ENCODE measurements at regions not wholly inside any gene's neighbourhood (a gene's known extent, or its start where the extent isn't known, plus 50 kb on each side); places are given as distances from the start of the nearest gene placed in this dataset.

DNA sequence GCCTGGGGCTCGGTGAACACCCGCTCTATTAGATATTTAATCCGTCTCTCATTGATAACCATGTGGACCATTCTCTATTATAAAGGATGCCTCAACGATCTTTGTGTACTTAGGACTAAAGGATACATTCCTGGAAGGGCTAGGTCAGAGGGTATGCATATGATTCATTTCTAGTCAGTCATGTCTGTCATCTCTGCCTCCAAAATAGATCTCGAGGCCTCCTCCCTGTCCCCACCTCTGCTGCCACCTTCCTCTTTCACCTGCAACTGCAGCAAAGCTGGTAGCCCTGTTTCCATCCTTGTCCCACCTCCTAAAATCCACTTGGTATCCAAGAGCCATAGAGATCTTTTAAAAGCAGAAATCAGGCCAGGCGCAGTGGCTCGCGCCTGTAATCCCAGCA lies 121.5 kb downstream of the KATNIP start:
- no peak for TF ChIP-seq POLR2AphosphoS5 (IDR thresholded peaks at IDR 0.05)
- TF ChIP-seq, protein P1, sequence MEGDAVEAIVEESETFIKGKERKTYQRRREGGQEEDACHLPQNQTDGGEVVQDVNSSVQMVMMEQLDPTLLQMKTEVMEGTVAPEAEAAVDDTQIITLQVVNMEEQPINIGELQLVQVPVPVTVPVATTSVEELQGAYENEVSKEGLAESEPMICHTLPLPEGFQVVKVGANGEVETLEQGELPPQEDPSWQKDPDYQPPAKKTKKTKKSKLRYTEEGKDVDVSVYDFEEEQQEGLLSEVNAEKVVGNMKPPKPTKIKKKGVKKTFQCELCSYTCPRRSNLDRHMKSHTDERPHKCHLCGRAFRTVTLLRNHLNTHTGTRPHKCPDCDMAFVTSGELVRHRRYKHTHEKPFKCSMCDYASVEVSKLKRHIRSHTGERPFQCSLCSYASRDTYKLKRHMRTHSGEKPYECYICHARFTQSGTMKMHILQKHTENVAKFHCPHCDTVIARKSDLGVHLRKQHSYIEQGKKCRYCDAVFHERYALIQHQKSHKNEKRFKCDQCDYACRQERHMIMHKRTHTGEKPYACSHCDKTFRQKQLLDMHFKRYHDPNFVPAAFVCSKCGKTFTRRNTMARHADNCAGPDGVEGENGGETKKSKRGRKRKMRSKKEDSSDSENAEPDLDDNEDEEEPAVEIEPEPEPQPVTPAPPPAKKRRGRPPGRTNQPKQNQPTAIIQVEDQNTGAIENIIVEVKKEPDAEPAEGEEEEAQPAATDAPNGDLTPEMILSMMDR (IDR thresholded peaks at IDR 0.05) = no peak

Data from esophagus muscularis mucosa (tissue), 3 donors.